ENCODE measurements at regions not wholly inside any gene's neighbourhood (a gene's known extent, or its start where the extent isn't known, plus 50 kb on each side); places are given as distances from the start of the nearest gene placed in this dataset.

DNA sequence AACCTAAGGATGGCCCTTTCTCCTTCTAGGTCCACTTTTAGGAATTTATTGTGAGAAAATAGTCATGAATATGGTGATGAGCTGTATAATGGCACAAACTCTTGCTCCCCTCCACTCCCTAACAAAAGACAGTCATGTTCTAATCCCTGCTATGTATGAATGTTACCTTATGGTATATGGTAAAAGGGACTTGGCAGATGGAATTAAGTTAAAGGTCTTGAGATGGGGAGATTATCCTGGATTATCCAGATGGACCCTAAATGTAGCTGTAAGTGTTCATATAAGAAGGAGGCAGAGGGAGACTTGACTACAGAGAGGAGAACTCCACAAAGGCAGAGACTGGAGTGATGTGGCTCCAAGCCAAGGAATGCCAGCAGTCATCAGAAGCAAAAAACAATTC, 296.1 kb downstream of the SOX9 start:
- no peak for DNase-seq (ENCODE audit: low read depth)
- no peak overlapping the region for H3K4me3 ChIP-seq (ENCODE audit: low read depth, low read length)
- TF ChIP-seq, protein P1, sequence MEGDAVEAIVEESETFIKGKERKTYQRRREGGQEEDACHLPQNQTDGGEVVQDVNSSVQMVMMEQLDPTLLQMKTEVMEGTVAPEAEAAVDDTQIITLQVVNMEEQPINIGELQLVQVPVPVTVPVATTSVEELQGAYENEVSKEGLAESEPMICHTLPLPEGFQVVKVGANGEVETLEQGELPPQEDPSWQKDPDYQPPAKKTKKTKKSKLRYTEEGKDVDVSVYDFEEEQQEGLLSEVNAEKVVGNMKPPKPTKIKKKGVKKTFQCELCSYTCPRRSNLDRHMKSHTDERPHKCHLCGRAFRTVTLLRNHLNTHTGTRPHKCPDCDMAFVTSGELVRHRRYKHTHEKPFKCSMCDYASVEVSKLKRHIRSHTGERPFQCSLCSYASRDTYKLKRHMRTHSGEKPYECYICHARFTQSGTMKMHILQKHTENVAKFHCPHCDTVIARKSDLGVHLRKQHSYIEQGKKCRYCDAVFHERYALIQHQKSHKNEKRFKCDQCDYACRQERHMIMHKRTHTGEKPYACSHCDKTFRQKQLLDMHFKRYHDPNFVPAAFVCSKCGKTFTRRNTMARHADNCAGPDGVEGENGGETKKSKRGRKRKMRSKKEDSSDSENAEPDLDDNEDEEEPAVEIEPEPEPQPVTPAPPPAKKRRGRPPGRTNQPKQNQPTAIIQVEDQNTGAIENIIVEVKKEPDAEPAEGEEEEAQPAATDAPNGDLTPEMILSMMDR (IDR thresholded peaks at IDR 0.05; ENCODE audit: control insufficient read depth, extremely low read depth, insufficient read depth): no peak

DNA sequence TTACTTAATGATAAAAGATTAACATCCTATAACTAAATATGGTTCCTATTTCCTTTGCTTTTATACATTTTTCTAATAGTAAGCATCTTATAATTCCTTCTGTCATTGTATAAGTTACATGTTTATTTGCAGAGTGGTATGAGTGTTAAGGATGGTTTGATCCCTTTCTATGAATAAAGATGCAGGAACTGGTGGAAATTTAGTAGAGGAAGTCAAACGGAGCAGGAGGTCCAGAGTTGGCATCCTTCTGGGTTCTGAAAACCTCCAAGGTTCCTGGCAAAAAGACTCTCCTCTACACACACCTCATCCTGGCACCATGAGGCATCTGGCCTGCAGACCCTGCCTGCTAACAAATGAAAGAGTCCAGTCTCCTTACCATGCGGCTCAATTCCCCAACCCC, 296.8 kb downstream of the SOX9 start:
- no peak overlapping the region for H3K4me3 ChIP-seq (ENCODE audit: low read depth, low read length)
- TF ChIP-seq, protein P1 (IDR thresholded peaks at IDR 0.05; ENCODE audit: control insufficient read depth, extremely low read depth, insufficient read depth): no peak
- DNase-seq (ENCODE audit: low read depth): no peak

DNA sequence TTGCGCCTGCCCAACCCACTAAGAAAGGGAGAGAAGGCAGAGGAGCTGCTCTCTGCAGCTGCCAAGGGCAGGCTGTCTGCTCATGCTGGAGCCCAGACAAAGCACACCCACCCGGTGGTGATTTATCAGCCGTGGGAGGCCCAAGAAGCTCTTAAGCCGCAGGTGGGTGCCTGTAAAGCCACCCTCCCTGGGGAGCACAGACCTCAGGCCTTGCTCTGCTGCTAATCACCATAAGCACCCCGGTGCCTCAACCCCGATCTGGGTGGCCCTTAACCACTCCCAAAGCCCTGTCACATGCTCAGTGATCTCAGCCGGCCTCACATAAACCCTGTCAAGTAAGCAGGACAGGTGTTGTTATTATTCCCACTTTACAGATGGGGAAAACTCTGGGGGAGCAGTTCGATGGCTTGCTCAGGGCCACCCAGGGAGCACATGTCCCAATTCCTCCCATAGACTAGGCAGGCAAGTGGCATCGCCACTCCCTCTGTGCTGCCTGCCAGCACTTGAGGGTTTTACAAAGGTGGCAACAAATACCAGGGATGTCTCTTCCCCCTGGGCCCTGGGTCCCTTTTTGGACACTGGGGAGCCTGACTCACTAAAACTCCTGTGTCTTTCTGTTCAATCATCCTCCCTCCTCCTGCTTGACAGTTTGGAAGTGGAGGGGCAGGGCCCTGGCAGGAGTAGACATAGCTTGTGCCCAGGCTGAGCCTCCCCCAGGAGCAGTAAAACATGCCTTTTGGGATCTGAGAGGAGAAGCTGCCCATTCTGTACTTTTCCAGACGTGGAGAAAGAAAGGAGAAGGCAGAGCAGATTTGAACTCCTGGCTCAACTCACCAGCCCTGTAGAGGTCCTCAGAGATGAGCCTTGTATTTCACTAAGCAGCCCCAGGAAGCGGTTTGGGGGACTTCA, 299.3 kb downstream of the SOX9 start:
- TF ChIP-seq, protein P1 (IDR thresholded peaks at IDR 0.05; ENCODE audit: control insufficient read depth, extremely low read depth, insufficient read depth): no peak
- DNase-seq (ENCODE audit: low read depth): no peak

DNA sequence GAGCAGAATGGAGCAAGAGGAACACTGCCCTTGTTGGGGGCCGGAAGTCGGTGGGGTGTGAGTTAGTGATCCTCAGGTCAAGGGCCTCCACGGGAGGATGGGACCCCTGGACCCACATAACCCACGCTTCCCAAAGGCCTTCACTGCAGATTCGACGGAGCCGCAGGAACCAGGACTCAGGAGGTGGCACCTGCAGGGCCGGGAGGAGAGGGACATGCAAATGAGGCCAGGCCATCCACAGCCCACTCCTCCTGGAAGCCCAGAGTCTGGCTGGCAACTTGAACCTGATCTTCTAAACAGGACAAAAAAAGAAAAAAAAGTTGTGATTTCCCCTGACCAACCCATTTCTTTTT, 299.9 kb downstream of the SOX9 start:
- TF ChIP-seq, protein P1 (IDR thresholded peaks at IDR 0.05; ENCODE audit: control insufficient read depth, extremely low read depth, insufficient read depth): no peak
- DNase-seq (ENCODE audit: low read depth): no peak
- H3K4me3 ChIP-seq (ENCODE audit: low read depth, low read length): no peak overlapping the region

More for the DNA sequence above, 299.3 kb downstream of the SOX9 start:
- no peak overlapping the region for H3K4me3 ChIP-seq (ENCODE audit: low read depth, low read length)

DNA sequence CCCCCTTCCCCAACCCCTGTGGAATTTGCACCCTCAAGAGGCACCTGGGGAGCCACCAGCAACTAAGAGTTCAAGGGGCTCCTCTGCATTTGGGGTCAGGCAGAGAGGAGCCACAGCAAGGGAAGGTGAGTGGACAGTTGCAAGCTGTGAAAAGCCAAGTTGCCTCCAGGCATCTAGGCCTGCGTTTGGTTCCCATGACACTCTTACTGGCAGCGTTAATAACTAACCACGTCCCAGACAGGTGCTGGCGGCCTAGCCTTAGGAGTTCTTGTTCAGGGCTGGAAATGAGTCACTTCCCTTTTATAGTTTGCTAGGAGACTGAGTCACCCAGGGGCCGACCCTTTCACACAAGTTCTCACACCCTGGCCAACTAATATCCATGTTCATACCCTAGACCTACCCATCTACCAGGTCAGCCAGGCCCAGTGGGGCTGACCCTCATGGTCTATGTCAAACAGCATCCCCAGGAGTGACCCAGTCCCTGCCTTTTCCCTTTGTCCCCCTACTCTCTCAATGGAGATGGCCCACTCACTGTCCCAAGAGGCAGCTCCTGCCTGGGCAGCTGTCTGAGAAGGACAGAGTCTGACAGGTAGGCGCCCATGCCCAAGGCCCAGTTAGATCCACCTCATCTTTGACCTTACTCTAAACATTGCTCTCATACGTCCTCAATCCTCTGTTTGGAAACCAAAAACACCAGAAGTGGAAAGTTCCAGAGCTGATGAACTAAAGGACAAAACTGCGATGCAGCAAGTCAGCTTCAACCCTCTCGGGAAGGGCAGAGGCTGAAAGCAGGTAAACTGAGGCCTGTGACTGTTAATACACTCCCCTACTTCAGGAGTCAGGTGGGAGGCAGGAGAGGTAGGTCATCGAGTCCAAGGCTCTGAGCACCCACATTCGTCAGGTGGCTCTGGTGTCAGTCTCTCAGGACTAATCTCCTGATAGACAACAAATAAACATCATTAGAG, 300.6 kb downstream of the SOX9 start:
- TF ChIP-seq, protein P1 (IDR thresholded peaks at IDR 0.05; ENCODE audit: control insufficient read depth, extremely low read depth, insufficient read depth): no peak
- DNase-seq (ENCODE audit: low read depth): no peak
- H3K4me3 ChIP-seq (ENCODE audit: low read depth, low read length): no peak overlapping the region

DNA sequence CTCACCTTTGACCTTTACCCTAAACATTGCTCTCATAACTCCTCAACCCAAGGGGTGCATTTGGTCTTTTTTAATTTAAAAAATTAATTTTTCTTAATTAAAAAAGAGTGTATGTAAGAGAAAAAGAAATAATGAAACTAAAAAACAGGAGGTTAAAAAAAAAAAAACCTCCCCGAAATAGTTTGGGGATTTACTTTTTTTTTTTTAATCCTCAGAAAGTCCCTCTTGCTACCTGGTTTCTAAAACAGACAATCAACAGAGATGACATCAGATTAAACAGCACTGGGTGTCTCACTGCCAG, 301.3 kb downstream of the SOX9 start:
- TF ChIP-seq, protein P1 (IDR thresholded peaks at IDR 0.05; ENCODE audit: control insufficient read depth, extremely low read depth, insufficient read depth): no peak
- no peak overlapping the region for H3K4me3 ChIP-seq (ENCODE audit: low read depth, low read length)
- DNase-seq (ENCODE audit: low read depth): no peak

All from LNCaP clone FGC (cell line).